CD4-positive, alpha-beta T cell treated with Interleukin-17A for 4 hours (primary cell): ENCODE measurements at regions not wholly inside any gene's neighbourhood (a gene's known extent, or its start where the extent isn't known, plus 50 kb on each side); places are given as distances from the start of the nearest gene placed in this dataset.
"Not testable (repeated sequence)": the region's sequence is repeated elsewhere in the genome, so short reads cannot be mapped to it uniquely, and the experiment has no call there.

Source experiments
- DNase-seq: peaks from one replicate; pipeline ENCODE4 v3.0.0-alpha.2; 2020; ENCODE audit warnings: mixed read lengths

- DNase-seq = no peak
Observed at GRCh38 chr2:22175003-22175402, 1051.2 kb downstream of the TDRD15 start.

- no peak for DNase-seq
Observed at GRCh38 chr2:22185251-22185650, 1061.5 kb downstream of the TDRD15 start.

- DNase-seq = not testable (repeated sequence)
Observed at GRCh38 chr2:22186261-22186828, 1062.6 kb downstream of the TDRD15 start.

- no peak for DNase-seq
Observed at GRCh38 chr2:22189893-22190480, 1066.2 kb downstream of the TDRD15 start.

GRCh38 chr2:22194218-22194617, 1070.5 kb downstream of the TDRD15 start:
- DNase-seq = no peak

GRCh38 chr2:22196806-22197205, 1073.0 kb downstream of the TDRD15 start:
- DNase-seq = no peak

GRCh38 chr2:22198381-22199283, 1074.9 kb downstream of the TDRD15 start:
- no peak for DNase-seq

GRCh38 chr2:22199994-22200393, 1076.2 kb downstream of the TDRD15 start:
- no peak for DNase-seq

GRCh38 chr2:22209545-22209944, 1085.8 kb downstream of the TDRD15 start:
- DNase-seq = no peak

GRCh38 chr2:22213237-22213636, 1089.5 kb downstream of the TDRD15 start:
- DNase-seq = no peak

GRCh38 chr2:22215517-22215916, 1091.7 kb downstream of the TDRD15 start:
- no peak for DNase-seq

GRCh38 chr2:22217881-22218280, 1094.1 kb downstream of the TDRD15 start:
- no peak for DNase-seq

- no peak for DNase-seq
Observed at GRCh38 chr2:22221006-22221405, 1097.2 kb downstream of the TDRD15 start.

GRCh38 chr2:22238967-22239366, 1115.2 kb downstream of the TDRD15 start:
- DNase-seq = no peak

- DNase-seq = no peak
Observed at GRCh38 chr2:22247466-22247865, 1123.7 kb downstream of the TDRD15 start.

GRCh38 chr2:22248851-22249250, 1125.1 kb downstream of the TDRD15 start:
- DNase-seq = no peak

GRCh38 chr2:22253171-22253570, 1129.4 kb downstream of the TDRD15 start:
- DNase-seq = no peak

- no peak for DNase-seq
Observed at GRCh38 chr2:22261165-22261564, 1123.8 kb upstream of the KLHL29 start.

GRCh38 chr2:22270341-22270740, 1114.6 kb upstream of the KLHL29 start:
- DNase-seq = no peak

- DNase-seq = no peak
Observed at GRCh38 chr2:22273853-22274252, 1111.1 kb upstream of the KLHL29 start.

- no peak for DNase-seq
Observed at GRCh38 chr2:22274661-22275060, 1110.3 kb upstream of the KLHL29 start.

- no peak for DNase-seq
Observed at GRCh38 chr2:22276696-22277095, 1108.3 kb upstream of the KLHL29 start.

GRCh38 chr2:22279541-22279940, 1105.4 kb upstream of the KLHL29 start:
- DNase-seq = no peak

- no peak for DNase-seq
Observed at GRCh38 chr2:22281033-22281432, 1103.9 kb upstream of the KLHL29 start.
